ENCODE measurements at regions not wholly inside any gene's neighbourhood (a gene's known extent, or its start where the extent isn't known, plus 50 kb on each side); places are given as distances from the start of the nearest gene placed in this dataset.

DNA sequence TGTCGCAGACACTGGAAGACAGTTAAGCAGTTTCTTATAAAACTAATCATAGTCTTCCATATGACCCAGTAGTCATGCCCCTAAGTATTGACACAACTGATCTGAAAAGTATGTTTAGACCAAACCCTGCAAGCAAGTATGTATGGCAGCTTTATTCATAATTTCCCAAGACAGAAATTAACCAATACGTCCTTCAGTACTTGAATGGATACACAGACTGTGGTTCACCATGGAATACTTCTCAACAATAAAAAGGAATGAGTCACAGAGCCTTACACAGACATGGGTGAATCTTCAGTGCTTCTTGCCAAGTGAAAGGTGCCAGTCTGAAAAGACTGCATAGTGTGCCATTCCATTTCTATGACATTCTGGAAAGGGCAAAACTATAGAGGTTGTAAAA, 50.2 kb upstream of the AKR1E2 start:
- DNase-seq (ENCODE audit: low spot score): no peak

DNA sequence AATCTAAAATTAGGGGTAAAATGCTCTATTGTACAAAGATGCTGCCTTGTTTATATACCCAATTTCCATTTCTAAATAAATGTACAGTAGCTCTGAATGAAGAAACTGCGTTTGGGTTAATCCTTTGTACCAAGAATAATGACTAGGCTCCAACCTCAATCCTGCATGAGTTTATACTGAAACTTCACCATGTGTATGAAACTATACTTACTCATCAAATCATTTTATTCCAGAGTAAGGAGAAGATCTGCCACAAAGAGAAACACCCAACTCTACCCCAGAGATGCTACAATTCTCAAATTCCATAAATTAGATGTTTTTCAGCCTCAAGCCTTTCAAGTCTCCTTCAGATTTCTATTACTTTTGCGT, 53.8 kb upstream of the AKR1E2 start:
- DNase-seq (ENCODE audit: low spot score): peak; percentile 9

DNA sequence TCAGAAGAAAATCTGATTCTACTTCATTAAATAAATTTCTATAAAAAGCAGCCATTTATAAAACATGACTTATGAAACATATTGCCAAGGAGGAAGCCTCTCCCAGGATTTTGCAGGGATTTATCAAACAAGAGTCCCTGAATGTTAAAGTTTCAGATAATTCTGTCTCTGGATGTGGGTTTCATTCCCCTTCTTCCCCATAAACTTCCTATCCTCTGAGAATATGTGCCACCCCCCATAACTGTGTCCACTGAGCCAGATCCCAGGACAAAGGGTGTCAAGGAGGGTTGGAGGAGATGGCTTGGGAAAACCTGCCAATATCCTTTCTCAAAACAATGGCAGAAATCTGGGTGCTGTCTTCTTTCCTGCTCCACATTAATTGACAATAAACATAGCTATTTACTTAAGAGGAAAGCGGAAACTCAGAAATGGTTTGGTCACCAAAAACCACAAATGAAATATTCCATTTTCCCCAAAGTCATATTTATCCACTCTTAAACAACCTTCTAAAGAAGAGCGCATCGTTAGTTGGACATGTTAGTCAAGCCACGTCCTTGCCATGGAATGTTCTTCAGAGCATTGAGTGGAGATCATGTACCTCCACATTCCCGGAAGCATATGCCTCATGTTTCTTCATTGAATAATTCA, 54.3 kb upstream of the AKR1E2 start:
- DNase-seq (ENCODE audit: low spot score): peak; percentile 24

DNA sequence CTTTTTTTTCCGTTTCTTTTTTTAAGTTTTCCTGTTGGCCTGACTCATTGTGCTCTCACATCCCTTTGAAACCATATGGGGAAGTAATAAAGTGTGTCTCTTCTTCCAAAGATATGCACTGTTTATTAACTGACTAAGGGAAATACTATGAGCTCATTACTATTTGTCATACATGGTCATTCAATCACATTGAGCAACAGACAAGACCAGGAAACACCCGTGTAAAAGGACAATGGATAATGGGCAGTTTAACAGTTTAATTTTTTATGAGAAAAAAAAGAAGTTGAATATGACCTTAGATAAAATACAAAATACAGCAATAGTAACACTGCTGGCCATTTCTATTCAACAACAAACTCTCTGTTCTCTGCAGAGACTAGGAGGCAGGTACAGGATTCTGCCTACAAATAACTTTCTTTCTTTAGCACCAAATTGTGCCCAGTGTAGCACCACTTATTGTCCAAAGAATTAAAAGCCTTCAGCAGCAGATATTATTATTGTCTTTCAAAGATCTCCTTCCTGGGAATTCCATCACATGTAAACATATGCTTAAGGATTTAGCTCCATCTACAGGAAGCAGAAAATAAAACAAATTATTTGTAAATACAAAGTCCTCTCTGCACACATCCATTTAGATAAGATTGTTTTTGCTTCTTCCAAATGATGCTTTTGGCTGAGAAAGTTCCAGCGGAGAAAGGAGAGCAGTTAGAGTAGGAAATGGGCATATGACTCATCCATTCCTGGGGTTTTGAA, 55.0 kb upstream of the AKR1E2 start:
- peak; percentile 62 for DNase-seq (ENCODE audit: low spot score)

DNA sequence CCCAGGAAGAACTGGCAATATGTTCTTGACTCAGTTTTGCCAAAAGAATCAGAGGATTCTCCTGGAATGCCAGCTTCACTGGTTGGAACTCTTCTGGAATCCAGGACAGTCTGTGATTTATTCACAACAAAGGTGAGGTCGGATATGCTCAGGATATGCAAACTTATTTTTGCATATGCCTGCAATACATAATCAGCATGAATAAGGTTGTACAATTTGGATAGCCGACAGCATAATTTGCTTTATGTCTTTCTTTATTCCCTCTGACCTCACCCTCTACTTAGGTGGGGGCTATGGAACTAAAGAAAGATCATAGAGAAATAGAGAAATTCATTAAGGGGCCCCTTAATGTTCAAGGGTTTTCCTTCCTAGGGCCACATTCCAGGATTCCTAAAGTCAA, 57.6 kb upstream of the AKR1E2 start:
- no peak for DNase-seq (ENCODE audit: low spot score)

DNA sequence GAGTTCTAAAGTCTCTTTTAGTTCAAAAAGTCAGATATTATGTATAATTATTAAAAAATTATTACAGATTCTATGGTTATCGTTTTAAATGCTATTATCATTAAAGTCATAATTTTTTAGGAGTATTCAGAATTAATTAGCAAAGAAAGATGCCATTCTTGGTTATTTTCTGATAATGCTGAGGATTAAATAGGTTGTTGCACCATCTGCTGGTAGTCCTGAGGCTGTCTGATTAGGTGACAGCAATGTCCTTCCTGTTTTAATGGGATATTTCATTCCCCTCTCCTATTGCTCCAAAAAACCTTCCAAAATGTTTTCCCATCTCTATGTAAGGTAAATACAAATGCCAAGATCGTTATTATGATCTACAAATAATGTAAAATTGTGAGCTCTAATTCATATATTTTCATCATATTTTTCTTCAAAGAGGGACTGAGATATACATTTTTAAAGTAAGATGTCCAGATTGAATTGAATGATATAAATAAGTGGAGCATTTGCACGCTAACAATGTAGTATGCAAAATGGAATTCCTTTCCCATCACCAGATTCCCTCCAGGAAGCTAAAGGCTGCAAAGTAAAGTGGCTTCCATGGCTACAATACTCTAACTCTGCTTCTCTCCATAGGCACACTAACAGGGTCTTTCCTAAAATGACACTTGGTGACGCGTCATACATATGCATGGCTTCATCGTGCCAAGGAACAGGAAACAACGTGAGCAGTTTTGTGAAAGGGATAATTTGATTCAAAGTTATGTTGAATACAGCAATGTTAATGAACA, 58.8 kb upstream of the AKR1E2 start:
- peak; percentile 14 for DNase-seq (ENCODE audit: low spot score)

DNA sequence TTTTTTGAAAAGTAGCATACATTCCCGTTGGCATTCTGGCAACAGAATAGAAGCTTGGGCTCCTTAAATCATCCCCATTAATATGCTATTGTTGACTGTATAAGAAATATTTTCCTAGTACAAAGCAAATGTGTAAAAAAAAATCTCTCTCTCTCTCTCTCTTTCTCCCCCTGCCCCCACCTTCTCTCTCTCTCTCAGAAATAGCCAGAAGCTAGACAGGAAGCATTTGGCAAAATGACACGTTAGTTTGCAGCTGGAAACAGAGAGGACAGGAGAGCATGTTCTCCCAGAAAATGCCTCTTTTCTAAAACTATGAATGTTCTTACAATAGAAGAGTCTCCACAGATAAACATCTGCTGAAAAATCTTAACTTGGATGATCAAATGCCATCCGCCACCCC, 59.6 kb upstream of the AKR1E2 start:
- no peak for DNase-seq (ENCODE audit: low spot score)

DNA sequence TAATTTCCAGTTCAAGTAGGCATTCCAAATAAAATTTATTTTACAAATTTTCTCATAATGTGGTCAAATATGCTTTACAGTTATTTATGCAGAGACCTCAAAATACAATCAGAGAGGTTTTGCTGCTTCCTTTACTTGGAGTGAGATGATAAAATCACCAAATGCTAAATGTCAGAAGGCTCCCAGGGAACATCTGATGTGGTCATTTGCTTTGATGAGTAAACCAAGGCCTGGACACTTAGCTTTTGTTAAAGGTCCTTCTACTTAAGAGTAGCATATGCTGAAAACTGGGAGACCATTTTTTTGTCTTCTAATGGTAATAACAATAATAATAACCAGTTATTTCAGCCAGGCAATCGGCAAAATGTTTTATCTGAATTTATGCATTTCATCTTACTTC, 60.6 kb upstream of the AKR1E2 start:
- DNase-seq (ENCODE audit: low spot score): no peak

DNA sequence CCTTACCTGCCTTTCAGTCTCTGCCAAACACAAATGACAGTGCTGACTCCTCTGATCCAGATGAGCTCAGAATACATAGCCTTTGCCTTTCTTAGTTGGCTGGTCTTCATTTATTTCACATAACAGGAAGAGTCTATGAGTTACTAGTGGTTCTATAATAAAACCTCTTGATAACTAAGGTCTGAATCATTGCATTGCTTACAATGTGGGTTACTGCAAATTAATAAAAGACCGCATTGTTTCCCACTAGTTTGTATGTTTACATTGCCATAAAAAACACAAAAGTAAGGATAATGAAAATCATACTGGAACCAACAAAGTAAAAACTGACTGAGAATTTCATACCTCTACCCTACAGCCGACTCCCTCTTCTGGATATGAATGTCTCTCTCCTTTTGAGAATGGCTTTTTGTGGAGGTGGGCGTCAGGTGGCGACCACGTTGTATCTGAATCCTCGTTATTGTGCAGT, 62.0 kb upstream of the AKR1E2 start:
- DNase-seq (ENCODE audit: low spot score): peak; percentile 14

DNA sequence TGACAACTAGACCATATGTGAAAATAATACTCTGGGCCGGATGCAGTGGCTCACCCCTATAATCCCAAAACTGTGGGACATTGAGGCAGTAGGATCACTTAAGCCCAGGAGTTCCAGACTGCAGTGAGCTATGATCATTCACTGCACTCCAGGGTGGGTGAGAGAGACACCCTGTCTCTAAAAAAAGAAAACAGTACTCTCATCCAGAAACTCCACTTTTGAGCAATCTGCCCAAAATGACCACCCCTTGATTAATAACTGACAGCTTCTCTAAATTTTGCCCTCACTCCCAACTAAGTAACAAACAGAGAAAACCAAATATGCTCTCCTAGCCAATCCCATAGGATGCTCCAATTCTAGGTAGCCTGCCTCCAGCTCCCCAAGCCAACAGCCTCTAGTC, 62.5 kb upstream of the AKR1E2 start:
- no peak for DNase-seq (ENCODE audit: low spot score)

DNA sequence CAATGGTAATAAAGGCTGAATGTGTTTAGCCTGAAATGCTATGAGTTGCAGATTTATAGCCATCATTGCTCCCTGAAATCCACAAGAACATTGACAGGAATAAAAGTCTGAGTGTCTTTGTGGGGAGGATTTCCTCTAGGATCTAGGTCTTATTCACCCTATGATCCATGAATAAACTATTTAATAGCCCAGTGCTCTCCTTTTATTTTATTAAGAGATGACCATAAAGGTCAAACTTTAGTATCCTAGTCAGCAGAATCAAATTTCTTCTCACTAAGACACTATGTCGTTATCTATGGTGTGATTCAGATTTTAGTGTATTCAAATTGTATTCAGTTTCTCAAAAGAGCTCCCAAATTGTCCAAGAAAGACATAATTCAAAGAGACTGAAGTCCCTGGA, 67.8 kb upstream of the AKR1E2 start:
- DNase-seq (ENCODE audit: low spot score): no peak

DNA sequence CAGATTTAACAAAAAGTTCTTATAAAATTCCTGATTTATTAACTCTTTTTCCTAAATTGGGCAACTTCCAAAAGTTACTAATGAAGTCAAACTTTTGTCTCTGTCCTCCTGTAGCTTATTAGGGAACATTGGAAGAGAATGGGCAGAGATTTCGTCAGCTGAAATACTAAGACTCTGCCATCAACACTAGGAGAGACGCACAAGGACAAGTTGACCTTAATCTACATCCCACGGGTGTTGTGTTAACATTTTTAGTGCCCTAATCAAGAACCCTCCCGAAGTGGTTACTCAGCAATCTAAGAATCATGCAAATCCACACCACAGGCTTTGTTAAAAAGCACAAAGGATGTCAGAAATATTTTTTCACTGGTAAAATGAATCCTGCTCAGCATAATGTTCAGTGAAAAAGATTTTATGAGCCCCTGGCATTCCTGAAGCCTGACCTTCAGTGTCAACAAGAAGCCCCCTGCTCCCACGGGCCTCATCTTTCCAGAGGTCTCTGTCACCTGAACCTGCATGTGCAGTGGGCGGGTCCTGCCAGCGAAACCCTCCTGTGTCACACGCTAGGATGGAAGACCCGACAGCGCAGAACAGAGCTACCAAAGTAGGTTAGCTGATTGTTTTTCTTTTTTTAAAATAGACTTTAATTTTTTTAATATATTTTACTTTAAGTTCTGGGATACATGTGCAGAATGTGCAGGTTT, 70.6 kb upstream of the AKR1E2 start:
- DNase-seq (ENCODE audit: low spot score): no peak

DNA sequence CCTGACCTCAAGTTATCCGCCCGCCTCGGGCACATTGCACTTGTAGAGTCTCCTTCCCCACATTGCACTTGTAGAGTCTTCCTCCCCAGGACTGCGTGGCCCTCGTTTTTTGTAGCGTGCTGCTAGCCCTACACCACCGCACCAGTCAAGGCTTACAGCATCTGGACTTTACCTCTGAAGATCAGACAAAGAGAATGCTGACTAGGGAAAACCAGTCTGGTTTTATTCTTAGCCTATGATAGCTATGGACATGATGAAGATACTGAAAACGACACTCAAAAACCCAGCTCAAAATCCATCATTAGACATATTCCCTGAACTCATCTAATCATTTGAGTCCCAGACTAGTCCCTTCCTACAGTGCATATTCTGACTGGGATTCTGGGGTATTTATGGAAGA, 71.9 kb upstream of the AKR1E2 start:
- DNase-seq (ENCODE audit: low spot score): no peak

DNA sequence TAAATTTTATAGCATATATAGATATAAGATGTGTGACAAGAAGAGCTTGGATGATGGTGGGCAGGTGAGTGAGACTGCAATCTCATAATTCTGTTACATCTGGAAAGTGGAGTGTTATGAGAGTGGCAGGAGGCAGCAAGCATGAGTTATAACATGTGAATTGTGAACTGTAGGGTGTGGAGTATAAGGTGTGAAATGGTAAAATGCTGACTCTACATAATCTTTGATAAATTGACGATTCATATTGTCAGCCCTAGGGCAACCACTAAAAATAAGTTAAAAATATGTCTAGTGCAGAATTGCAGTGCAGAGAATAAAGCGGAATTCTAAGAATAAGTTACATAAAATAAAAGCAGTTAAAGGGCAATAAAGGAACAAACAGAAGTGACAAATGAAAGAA, 74.8 kb upstream of the AKR1E2 start:
- no peak for DNase-seq (ENCODE audit: low spot score)

DNA sequence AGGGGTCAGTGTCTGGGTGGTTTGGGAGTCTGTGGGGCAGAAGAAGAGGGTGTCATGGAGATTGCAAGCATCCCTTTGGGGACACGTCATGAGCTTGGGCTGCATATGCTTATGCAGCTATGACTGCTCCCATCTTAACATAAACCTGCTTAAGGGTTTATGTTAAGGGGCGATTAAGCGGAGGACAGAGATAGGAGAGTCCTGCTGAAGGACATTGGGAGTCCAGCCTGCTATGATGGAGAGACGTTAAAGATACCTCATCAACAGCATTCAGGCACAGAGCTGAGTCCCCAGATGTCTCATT, 76.8 kb upstream of the AKR1E2 start:
- DNase-seq (ENCODE audit: low spot score): no peak

DNA sequence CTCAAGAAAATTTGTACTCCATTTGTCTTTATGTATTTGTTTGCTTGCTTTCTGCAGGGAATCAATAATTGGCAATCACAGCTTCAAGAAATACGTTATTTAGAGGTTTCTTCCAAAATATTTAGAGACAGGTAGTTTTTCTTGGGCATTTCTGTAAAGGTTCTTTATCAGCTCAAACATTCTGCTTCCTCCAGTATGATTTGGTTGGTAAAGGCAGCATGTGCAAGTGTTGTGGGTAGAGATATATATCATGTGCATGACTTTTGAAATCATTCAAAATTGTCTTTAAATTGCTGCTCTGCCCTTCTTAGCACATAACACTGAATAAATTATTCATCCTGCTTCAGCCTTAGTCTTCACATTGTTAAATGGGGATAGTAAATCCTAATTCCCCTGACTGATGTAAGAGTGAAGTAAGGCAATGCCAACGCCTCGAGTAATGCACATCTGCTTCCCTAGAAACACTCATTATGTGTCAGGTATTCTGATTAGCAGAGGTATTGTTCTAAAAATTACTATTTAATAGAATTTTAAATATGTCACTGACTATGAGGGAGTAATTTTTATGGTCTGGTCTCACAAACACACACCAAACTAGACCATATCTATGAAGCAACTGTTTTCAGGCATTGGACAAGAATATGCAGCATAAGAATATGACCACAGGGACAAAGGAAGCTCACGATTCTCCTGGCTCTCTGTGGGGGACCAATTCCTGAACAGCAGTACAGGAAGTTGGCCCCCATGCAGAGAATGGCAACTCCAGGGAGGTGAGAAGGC, 77.3 kb upstream of the AKR1E2 start:
- DNase-seq (ENCODE audit: low spot score): no peak

DNA sequence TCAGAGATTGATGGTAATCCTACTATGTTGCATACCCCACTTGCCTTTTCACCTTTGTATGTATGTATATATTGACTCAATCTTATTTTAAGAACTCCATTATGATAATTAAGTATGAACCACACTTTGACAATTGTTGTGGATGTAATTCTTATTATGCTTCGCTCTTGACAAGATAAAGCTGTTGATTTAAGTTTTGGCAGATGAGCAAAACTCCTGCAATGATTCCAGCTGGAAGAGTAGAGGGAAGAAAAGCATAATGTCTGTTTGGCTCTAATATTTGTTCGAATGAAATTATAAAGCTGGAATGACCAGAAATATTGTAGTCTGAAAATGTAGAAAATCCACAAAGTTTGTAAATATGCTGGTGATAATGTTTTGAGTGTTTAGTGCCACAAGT, 83.8 kb upstream of the AKR1E2 start:
- no peak for DNase-seq (ENCODE audit: low spot score)

DNA sequence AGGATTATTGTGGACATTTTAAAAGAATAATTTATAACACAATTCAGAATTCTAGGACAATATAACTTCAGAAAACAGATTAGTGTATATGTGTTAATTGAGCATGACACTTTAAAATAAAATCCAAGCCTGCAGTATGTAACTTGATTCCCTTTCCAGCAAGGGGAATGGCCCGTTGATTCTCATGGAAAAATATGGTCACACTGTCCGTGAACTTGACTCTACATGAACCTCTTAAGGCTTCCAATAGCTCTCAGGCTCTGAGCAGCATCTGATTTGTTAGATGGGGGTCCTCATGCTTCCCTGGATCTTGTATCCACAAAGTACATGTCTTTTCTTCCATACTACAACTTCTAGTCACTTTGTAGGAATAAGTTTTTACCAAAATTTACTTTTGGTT, 85.5 kb upstream of the AKR1E2 start:
- DNase-seq (ENCODE audit: low spot score): no peak

DNA sequence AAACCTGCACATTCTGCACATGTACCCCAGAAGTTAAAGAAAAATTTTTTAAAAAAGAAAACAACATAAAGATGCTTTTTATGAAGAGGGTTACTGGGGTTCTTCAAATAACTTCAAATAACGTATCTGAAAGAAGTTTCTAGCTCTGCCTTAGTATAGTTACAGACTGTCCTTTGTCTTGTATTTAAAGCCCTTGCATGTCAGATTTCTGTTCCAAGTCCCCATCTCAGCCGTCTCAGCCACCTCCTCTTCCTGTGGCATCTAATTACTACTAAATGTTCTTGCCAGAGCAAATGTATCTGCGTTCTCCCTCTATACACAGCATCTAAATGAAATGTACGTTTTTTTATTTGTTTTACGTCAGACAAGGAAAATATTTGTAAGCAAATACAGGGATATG, 89.4 kb upstream of the AKR1E2 start:
- no peak for DNase-seq (ENCODE audit: low spot score)

DNA sequence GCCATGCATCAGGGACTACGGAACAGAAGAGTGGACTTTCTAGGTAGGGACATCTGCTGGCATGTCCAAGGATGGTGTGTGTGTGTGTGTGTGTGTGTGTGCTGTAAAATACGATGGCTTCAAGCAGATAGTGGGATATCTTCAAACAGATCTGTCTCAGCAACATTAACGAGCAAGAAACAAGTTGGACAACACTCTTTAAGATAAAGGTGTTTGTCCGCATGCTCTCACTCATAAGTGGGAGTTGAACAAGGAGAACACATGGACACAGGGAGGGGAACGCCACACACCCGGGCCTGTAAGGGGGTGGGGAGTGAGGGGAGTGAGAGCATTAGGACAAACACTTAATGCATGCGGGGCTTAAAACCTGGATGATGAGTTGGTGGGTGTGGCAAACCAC, 89.8 kb upstream of the AKR1E2 start:
- no peak for DNase-seq (ENCODE audit: low spot score)

DNA sequence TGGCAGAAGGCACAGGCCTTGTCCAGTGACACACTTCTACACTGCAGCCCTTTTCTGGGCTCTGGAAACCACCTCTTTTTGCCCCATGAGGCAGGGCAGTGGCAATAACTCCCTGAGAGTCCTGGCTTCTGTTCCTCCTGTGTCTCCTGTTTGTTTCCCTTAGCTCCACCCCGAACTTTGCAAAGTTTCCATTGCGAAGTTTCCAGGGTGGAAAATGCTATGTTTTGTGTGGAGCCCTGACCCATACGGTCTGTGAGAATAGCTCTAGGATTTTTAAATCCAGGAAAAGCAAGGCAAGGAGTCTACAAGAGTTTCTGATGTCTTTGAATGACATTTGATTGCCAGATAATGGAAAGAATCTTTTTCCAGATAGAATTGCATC, 92.2 kb upstream of the AKR1E2 start:
- no peak for DNase-seq (ENCODE audit: low spot score)
